ENCODE measurements at regions not wholly inside any gene's neighbourhood (a gene's known extent, or its start where the extent isn't known, plus 50 kb on each side); places are given as distances from the start of the nearest gene placed in this dataset.

- no peak for TF ChIP-seq POLR2A (IDR thresholded peaks at IDR 0.05)
- no peak for TF ChIP-seq CTCF (IDR thresholded peaks at IDR 0.05)
- no peak for TF ChIP-seq POLR2AphosphoS5 (IDR thresholded peaks at IDR 0.05)
Measured at GRCh38 chr2:49298230-49298629, 143.9 kb upstream of the FSHR start.
